Ishikawa (cell line): ENCODE measurements at regions not wholly inside any gene's neighbourhood (a gene's known extent, or its start where the extent isn't known, plus 50 kb on each side); places are given as distances from the start of the nearest gene placed in this dataset.

Source experiments
- CEBPB ChIP-seq: IDR thresholded peaks from 2 replicates; pipeline ENCODE4 v1.6.1; 2012
- CREB1 ChIP-seq: IDR thresholded peaks from 2 replicates; pipeline ENCODE4 v1.6.1; 2012; ENCODE audit warnings: low read depth
- EGR1 ChIP-seq: IDR thresholded peaks from 2 replicates; pipeline ENCODE4 v1.6.1; 2012
- EP300 ChIP-seq: IDR thresholded peaks from 2 replicates; pipeline ENCODE4 v1.6.1; 2012; ENCODE audit warnings: borderline replicate concordance
- FOXM1 ChIP-seq: IDR thresholded peaks from 2 replicates; pipeline ENCODE4 v1.6.1; 2012; ENCODE audit warnings: low read depth, borderline replicate concordance
- NFIC ChIP-seq: IDR thresholded peaks from 2 replicates; pipeline ENCODE4 v1.6.1; 2012
- RAD21 ChIP-seq: IDR thresholded peaks from 2 replicates; pipeline ENCODE4 v1.6.1; 2012; ENCODE audit warnings: low read depth
- TAF1 ChIP-seq: IDR thresholded peaks from 2 replicates; pipeline ENCODE4 v1.6.1; 2012; ENCODE audit warnings: low read depth, mild to moderate bottlenecking
- TCF12 ChIP-seq: IDR thresholded peaks from 2 replicates; pipeline ENCODE4 v1.6.1; 2012; ENCODE audit warnings: low read depth
- TEAD4 ChIP-seq: IDR thresholded peaks from 2 replicates; pipeline ENCODE4 v1.6.1; 2012
- YY1 ChIP-seq: IDR thresholded peaks from 2 replicates; pipeline ENCODE4 v1.6.1; 2012; ENCODE audit warnings: low read depth
- ZBTB7A ChIP-seq: IDR thresholded peaks from 2 replicates; pipeline ENCODE4 v1.6.1; 2012; ENCODE audit warnings: low read depth
- TF ChIP-seq, protein P1 (sequence below): IDR thresholded peaks from 2 replicates; pipeline ENCODE4 v1.6.1; 2012; ENCODE audit warnings: low read depth, mild to moderate bottlenecking
- TF ChIP-seq, protein P2 (sequence below): IDR thresholded peaks from 2 replicates; pipeline ENCODE4 v1.6.1; 2012
- TF ChIP-seq, protein P3 (sequence below): IDR thresholded peaks from 2 replicates; pipeline ENCODE4 v1.6.1; 2012

DNA sequence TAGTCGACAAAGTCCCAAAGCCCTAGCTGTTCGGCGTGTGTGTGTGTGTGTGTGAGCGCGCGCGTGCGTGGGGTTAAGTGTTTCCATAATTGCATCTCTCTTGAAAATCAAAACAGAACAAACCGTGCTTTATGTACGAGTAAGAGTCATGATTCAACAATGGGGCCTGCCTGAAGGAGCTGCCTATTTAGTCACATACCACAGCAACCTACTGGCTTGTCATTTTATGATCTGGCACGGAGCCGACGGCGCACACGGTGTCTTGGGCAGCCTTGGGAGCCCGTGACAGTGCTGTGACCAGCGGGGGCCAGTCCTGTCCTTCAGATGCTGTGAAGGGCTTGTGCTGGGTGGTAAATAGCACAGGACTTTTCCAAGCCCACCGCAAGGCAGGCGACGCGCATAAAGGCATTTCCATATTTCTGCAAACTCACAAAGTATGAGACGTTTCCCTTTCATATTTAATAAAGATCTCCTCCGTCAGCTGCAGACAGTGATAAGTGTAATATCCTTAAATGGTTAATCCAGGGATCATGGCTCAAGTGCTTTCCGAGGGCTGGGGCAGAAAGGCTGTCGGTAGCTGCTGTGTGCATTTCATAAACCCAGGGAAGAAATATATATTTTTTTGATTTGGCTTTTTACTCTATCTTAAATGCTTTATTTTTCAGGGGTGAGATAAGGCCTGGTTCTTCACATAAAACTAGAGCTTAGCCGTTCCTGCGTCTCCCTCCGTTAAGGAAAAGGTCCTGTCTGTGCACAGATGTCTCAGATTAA is 270.2 kb upstream of the IRX1 start:
- TF ChIP-seq CREB1 (no peak), ZBTB7A (no peak), EP300 (no peak), TEAD4 (no peak), TCF12 (no peak), YY1 (no peak), TAF1 (no peak), EGR1 (no peak), NFIC (no peak), RAD21 (no peak), CEBPB (no peak), FOXM1 (no peak)
- TF ChIP-seq, protein P1, sequence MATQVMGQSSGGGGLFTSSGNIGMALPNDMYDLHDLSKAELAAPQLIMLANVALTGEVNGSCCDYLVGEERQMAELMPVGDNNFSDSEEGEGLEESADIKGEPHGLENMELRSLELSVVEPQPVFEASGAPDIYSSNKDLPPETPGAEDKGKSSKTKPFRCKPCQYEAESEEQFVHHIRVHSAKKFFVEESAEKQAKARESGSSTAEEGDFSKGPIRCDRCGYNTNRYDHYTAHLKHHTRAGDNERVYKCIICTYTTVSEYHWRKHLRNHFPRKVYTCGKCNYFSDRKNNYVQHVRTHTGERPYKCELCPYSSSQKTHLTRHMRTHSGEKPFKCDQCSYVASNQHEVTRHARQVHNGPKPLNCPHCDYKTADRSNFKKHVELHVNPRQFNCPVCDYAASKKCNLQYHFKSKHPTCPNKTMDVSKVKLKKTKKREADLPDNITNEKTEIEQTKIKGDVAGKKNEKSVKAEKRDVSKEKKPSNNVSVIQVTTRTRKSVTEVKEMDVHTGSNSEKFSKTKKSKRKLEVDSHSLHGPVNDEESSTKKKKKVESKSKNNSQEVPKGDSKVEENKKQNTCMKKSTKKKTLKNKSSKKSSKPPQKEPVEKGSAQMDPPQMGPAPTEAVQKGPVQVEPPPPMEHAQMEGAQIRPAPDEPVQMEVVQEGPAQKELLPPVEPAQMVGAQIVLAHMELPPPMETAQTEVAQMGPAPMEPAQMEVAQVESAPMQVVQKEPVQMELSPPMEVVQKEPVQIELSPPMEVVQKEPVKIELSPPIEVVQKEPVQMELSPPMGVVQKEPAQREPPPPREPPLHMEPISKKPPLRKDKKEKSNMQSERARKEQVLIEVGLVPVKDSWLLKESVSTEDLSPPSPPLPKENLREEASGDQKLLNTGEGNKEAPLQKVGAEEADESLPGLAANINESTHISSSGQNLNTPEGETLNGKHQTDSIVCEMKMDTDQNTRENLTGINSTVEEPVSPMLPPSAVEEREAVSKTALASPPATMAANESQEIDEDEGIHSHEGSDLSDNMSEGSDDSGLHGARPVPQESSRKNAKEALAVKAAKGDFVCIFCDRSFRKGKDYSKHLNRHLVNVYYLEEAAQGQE: no peak
- TF ChIP-seq, protein P2, sequence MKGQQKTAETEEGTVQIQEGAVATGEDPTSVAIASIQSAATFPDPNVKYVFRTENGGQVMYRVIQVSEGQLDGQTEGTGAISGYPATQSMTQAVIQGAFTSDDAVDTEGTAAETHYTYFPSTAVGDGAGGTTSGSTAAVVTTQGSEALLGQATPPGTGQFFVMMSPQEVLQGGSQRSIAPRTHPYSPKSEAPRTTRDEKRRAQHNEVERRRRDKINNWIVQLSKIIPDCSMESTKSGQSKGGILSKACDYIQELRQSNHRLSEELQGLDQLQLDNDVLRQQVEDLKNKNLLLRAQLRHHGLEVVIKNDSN: no peak
- TF ChIP-seq, protein P3, sequence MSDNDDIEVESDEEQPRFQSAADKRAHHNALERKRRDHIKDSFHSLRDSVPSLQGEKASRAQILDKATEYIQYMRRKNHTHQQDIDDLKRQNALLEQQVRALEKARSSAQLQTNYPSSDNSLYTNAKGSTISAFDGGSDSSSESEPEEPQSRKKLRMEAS: no peak

DNA sequence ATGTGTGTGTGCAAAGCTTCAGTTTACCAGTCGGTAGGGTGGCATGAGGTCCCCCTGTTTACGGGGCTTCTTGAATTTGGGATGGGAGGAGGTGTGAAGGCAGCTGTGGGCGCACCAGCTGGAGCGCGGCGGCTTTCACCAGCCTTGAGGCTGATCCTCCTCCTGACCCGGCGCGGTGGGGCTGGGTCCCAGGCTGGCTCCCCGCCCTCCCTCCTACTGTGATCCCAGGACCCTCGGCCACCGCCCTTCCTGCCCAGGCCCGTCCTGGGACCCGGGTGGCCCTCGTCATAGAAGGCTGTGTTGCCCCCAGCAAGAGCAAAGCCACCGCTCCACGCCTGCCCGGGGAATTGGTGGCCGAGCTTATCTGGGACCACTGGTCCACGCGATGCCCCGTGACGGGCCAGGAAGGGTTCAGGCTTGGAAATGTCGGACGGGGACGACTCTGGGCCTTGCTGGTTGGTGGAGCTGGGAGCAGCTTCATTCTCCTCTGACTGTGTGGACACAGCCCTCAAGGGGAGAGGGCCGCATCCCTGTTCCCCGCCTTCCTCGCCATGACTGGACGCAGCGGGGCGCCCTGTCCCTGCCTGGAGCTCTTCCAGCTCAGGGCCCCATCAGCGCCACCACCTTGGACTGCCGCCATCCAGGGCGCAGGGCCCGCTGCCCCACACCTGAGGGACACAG is 271.1 kb upstream of the IRX1 start:
- TF ChIP-seq TAF1: no peak
- TF ChIP-seq EP300: no peak
- TF ChIP-seq YY1: no peak
- no peak for TF ChIP-seq TEAD4
- no peak for TF ChIP-seq CEBPB
- no peak for TF ChIP-seq NFIC
- TF ChIP-seq, protein P2: no peak
- TF ChIP-seq, protein P3: no peak
- no peak for TF ChIP-seq FOXM1
- no peak for TF ChIP-seq RAD21
- no peak for TF ChIP-seq EGR1
- TF ChIP-seq, protein P1: no peak
- TF ChIP-seq ZBTB7A: no peak

DNA sequence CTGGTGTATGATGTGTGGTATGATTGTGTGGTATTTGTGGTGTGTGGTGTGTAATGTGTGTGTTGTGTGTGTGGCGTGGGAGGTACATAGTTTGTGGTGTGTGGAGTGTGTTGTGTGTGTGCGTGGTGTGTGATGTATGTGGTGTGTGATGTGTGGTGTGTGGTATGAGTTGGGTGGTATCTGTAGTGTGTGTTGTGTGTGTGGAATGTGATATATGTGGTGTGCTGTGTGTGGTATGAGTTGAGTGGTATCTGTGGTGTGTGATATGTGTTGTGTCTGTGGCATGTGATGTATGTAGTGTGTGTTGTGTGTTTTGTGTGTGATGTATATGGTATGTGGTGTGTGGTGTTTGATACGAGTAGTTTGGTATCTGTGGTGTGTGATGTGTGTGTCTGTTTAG is 272.5 kb upstream of the IRX1 start:
- no peak for TF ChIP-seq FOXM1
- no peak for TF ChIP-seq CEBPB
- no peak for TF ChIP-seq EP300
- no peak for TF ChIP-seq RAD21
- TF ChIP-seq YY1: no peak
- no peak for TF ChIP-seq NFIC
- TF ChIP-seq TAF1: no peak
- no peak for TF ChIP-seq EGR1
- no peak for TF ChIP-seq CREB1
- no peak for TF ChIP-seq TEAD4
- TF ChIP-seq, protein P2: no peak
- TF ChIP-seq, protein P1: no peak
- TF ChIP-seq TCF12: no peak
- no peak for TF ChIP-seq ZBTB7A
- TF ChIP-seq, protein P3: no peak
